UCSD-AML1 (cell line): ENCODE measurements at regions not wholly inside any gene's neighbourhood (a gene's known extent, or its start where the extent isn't known, plus 50 kb on each side); places are given as distances from the start of the nearest gene placed in this dataset.
"Not testable (repeated sequence)": the region's sequence is repeated elsewhere in the genome, so short reads cannot be mapped to it uniquely, and the experiment has no call there.

Experiments
- DNase-seq: peaks from one replicate; lab custom pipeline; 2025; ENCODE audit not compliant: unreplicated experiment; lab: John Stamatoyannopoulos, UW

DNA sequence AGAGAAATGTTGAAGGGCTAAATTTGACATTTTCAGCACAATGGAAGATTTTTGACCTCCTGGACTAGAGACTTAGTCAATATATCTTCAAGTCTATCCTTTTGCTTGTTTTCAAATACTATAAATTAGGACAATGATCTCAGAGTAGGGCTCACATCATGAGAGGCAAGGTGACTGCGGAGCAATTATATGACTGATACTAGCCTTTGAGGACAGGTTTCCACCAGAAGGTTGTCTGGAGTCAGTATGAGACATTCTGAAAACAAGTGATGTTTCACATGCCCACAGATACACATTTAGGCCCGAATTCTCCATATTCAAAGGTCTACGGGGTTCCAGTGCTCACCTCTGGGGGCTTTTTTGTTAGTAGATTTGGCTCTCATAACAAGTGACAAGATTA lies 142.3 kb upstream of the SAMSN1 start:
- DNase-seq: no peak

DNA sequence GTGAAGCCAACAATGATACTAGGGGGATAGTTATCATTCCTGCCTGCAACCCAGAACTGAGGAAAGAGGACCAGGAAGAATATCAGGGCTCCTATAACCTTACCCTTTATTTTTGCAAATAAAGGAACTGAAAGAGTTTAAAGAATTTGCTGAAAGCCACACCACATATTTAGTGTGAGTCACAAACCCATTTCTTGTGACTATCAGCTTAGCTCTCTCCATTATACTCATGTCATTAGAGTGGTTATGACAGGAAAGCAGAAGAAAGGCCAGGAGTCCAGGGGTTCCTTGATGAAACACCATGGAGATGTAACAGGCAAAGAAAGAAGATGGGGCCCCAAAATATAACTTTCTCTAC lies 141.1 kb upstream of the SAMSN1 start:
- DNase-seq: no peak

DNA sequence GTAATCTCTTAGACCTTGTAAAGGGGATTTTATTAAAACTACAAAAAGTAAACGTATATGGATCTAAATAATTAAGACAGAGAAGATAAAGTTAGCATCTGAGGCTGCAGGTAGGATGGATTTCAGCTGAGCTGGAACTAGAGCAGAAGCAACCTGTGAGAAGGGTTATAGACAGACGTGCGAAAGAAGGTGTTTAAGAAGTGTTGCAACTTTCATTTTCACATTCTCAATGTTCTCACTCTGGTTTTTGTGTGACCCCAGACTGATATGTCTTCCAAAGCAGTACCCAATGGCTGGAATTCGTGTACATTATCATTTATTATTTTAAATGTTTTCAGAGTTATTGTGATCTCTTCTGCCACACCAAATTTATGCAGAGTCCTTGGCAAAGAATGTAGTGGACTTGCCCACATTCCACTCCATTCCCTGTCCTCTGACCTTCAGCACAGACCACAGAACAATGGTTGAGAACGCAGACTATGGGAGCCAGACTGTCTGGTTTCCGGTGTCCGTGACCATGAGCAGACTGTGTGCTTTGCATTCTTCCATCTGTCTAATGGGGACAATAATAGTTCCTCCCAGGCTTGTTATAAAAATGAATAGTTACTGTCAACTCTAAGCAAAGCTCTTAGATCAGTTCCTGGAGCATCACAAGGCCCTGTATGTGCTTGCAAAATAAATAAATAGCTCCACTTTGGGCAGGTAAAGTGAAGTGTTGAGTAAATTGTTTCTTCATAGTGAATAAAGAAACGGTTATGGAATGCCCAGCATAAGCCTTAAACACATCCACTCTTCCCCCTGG lies 140.6 kb upstream of the SAMSN1 start:
- DNase-seq: peak; percentile 8

DNA sequence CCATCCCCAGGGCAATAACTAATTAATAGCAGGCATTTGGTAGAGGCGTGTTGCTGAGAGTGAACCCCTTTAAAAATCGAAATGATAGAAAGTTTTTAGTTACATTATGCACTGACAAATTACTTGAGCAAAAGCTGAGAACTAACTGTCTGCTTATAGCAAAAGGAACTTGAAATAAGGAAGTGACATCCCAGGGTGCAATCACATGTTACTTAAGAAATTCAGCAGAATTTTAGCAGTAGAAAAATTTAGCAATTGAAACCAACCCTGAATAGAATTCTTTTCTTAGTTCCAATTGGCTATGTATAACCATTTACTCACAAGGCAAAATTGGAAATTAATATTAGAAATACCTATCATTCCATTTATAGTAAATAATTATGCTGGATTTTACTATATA lies 139.5 kb upstream of the SAMSN1 start:
- no peak for DNase-seq

DNA sequence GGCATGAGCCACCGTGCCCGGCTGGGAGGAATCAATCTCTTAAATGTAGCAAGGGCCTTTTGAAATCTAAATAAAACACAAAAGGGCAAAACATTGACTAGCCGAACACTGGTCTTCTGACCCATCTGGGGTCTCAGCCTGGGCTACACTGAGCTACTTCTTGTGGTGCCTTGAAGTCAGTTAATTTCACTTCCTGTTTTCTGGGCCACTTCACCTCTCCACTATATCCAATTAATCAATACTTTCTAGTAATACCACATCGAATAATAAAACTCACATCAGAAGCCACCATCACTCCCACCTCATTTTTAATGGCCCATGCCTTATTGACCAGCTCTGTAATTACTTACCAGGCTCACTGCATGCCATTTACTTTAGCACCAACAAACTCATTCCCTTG lies 138.0 kb upstream of the SAMSN1 start:
- peak; percentile 15 for DNase-seq

DNA sequence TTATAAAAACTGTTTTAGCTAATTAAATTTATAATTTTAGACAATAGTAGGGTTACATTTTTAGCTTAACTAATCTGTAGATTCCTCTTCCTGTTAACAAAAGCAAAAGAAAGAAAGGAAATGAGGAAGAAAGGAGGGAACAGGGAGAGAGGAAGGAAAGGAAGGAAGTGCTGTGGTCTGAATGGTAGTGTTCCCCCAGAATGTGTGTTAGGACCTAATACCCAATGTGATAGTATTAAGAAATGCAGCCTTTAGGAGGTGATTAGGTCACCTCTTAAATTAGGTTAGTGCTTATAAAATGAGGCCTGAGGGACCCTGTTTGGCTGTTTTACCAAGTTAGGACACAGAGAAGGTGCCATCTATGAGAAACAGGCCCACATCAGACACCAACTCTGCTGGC lies 136.9 kb upstream of the SAMSN1 start:
- DNase-seq: no peak

DNA sequence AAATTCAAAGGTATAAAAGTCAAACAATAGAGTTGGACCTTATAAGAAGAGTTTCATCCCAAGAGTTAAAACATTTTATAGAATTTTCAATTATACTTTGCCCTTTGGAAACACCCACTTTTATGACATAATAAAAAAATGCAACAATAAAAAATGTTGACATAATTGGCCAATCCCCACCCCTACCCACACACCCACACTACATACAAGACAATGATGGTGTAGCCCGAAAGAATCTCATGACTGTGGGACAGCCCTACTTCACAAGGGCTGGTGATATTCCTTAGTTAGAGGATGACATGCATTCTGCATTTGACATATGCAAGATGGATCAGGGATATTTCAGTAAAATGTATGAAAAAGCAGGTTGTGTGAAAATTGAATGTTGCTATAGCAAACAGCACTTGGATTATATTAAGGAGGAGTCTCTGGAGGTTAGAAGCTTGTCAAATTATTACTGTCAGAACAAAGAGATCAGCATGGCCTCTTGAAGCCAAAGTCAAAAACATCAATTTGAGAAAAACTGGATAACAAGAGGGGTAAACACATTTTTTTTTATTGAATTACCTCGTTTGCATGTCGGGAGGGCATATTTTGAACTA lies 133.0 kb upstream of the SAMSN1 start:
- no peak for DNase-seq

DNA sequence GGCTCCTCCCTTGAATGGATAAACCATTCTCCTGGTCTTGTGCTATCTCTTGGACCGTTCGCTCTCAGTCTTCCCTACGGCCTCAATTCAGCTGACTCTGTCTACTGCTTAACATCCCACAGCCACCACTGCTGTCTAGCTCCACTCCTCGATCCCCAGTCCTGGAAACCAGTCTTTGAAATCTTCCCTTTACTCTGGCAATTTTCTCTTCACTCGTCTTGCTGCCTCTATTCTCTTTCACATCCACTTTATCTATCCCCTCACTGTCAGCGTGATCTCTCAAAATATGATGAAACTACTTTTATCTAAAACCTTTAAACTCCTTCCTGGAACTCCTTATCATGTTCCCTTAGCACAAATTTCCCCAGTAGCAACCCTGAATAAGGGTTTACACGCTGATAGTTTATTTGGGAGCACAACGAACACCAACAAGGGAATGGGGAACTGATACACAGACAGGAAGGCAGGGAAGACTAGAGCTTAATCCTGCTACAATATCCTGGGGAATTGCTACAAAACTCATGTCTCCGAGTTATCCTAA lies 131.6 kb upstream of the SAMSN1 start:
- peak; percentile 7 for DNase-seq

DNA sequence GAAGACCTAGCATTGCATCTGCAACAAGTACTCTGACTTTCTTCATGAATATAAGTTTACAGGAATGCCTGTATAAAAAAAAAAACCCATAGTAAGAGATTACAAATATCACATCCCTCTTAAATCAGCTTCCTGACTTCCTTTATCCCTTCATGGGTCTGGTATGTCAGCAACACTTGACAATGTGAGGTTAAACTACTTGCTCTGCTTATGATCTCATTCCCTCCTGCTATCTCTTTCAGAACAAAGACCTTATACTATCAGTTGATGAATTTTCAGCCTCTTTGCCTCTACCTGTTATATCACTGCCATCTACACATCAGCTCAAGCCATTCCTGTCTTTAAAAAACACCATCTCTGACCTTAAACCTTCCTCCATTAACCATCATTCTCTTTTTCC lies 130.9 kb upstream of the SAMSN1 start:
- DNase-seq: no peak

DNA sequence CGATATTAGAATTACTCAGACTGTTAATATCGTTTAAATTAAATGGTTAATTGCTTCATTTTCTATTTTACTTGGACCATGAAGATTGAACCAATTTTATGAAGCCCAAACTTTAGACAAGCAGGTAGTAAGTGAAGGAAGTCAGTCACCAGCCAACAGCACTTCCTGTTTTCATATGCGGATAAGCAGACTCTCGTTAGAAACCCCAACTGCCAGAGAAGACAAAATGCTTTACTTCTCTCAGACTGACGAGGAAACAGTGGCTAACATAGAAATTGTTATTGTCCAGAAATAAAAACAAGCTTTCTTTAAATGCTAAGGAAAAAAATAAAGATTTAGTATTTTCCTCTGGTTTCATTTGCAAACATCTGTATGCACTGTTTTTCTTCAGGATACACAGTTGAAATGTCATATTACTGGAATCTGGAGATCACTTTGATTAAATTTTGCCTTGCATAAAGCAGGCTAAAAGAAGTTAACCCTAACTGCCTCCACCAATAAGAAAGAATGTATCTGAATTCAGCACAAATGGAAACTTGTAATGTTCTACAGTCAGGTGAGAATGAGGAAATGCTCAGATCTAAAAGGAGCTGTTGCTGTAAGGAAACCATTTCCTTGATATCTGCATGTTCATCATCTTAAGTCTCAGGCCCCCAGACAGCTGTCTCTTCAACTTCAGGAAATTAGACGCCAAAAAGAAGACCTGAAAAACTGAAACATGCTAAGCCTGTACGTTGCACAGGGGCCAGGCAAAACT lies 129.8 kb upstream of the SAMSN1 start:
- DNase-seq: peak; percentile 11

DNA sequence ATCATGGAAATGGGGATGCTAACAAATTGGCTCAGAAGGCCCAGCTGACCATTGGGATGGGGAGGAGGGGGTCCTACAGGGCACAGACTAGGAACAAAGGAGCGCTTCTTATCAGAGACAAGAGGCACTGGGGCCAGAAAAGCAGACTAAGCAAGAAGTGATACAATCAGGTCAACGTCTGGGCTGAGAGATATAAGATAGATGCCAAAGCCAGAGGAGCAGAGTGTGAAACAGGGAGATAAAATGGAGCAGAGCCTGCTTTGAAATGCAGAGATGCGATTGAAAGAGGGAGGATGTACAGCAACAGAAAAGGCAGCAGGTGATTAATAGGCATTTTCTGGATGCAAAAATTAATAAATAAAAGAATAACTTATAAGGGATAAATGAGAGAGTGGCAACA lies 127.5 kb upstream of the SAMSN1 start:
- DNase-seq: no peak

DNA sequence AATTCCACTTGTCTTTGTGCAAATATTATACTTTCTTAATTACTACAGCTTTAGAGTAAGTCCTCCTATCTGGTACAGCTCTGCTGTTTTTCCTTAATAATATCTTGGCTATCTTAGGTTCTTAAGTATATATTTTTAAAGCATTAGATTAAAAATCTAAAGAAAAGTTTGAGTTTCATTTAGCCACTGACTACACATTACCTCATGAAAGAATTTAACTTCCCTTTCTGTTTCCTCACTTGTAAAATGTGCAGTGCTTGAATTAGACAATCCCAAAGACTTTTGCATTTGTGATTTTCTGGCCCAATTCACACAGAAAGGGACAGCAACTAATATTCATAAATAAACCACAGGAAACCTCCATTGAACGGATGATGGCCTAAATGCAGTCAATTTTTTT lies 126.4 kb upstream of the SAMSN1 start:
- DNase-seq: no peak

DNA sequence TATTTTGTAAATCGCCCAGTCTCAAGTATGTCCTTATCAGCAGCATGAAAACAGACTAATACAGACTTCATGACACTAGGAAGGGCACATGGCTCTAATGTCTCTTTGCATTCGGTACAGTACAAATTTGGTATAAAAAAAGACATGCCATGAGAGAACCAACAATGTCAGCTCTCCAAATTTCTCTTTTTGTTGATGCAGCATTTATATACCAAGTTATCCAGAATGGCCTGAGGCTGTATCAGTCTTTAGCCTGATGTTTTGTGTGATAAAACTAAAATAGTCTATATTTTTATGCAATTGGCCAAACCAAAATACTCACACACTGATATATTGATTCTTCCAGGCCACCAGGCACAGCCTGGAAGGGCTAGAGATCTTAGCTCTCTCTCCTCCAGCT lies 124.3 kb upstream of the SAMSN1 start:
- DNase-seq: no peak

DNA sequence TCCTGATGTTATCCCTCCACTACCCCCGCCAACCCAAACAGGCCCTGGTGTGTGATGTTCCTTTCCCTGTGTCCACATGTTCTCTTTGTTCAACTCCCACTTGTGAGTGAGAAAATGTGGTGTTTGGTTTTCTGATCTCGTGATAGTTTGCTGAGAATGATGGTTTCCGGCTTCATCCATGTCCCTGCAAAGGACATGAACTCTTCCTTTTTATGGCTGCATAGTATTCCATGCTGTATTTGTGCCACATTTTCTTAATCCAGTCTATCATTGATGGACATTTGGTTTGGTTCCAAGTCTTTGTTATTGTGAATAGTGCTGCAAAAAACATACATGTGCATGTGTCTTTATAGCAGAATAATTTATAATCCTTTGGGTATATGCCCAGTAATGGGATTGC lies 123.0 kb upstream of the SAMSN1 start:
- not testable (repeated sequence) for DNase-seq

DNA sequence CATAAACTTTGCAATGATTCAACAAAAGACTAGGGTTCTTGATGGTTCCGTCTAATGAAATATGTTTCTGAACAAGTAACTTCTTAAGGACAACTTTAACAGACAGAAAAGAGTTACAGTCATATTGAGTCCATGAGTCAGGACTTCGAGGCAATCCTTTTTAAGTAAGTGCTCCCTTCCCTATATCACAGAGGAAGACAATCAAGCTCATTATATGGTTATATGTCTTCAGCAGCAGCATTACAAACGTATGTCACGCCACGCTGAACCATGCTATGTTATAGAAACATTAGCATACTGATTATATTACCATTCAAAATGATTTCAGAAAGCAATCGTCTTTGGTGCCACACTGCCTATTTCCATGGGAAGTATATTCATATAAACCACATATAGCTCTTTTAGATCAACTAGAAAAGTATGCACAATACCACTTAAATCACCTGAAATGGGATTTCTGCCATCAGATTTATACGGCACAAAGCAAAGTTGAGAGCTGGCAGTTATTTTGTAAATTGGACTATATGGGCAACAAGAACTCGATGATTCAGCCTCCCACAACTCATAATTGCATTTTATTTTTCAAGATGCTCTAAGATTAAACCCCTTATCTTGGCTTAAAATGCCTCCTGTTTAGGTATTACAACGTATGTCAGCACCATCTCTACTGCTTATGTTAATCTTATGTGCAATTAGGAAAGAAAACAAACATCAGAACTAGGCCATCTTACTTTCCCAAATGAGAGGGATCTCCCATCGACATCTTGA lies 111.3 kb upstream of the SAMSN1 start:
- no peak for DNase-seq

DNA sequence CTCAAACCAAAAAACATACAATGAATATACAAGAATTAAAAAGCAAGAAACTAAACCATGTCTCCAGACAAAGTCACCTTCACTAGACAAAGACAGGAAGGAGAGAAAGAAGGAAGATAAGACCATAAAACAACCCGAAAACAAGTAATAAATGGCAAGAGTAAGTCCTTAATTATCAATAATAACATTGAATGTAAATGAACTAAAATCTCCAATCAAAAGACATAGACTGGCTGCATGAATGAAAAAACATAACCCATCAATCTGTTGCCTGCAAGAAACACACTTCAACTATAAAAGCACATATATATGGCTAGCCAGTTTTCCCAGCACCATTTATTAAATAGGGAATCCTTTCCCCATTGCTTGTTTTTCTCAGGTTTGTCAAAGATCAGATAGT lies 100.8 kb upstream of the SAMSN1 start:
- DNase-seq: no peak

DNA sequence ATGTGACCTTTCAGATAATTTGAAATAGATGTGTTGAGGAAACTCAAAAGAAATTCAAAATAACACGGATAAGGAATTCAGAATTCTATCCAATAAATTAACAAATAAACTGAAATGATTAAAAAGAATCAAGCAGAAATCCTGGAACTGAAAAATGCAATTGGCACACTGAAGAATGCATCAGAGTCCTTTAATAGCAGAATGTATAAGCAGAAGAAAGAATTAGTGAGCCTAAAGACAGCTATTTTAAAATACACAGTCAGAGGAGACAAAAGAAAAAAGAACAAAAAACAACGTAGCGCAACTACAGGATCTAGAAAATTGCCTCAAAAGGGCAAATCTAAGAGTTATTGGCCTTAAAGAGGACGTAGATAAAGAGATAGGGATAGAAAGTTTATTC lies 99.6 kb upstream of the SAMSN1 start:
- no peak for DNase-seq

DNA sequence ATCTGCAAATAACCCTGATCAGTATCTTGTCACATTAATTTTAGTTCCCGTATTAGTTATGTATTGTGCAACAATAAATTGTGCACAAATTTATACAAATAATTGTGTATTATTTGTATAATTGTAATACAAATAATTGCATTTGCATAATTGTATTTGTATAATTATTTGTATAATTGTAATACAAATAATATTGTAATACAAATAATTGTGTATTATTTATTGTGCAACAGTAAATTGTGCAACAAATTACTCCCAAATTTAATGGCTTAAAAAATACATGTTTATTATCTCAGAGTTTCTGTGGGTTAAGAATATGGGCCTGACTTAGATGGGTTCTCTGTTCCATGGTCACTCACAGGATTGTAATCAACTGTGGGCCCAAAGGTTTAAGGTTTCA lies 86.2 kb upstream of the SAMSN1 start:
- DNase-seq: no peak

DNA sequence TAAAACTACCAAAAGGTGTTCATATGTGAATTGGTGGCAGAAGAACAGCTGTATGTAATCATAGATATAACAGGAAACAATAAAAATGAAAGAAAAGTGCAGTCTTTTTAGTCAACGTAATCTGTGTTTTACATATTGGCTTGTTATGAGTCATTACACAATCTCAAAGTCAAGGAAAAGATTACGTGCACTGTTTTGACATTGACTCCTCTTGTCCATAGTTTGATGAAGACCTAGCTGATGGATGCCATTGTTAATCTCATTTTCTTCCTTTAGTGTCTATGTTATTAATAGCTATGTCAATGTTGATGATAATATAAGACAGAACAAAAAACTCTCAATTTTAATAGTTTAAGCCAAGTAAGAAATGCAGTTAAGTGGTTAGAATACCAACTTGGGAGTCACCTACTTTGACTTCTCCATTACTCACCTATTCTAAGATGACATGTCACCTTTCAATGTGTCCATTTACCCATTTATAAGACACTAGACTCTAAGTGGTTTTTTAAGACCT lies 84.5 kb upstream of the SAMSN1 start:
- no peak for DNase-seq

DNA sequence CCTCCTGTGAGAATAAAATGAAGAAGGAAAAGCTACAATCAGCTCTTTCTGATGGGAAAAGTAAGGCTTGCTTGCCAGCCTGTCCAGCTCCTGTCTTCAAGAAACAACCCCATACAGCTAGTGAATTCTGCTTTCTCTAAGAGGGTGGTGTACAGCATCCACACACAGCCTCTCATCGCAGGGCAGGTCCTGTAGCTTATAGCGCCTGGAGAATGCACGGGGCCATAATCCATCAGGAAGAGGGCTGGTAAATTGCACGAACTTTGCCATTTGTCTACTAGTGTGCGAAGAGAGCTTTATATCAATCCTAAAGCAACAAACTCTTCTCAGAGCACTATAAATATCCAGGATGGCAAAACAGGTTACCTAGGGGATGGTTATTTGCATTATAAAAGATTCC lies 83.3 kb upstream of the SAMSN1 start:
- no peak for DNase-seq

DNA sequence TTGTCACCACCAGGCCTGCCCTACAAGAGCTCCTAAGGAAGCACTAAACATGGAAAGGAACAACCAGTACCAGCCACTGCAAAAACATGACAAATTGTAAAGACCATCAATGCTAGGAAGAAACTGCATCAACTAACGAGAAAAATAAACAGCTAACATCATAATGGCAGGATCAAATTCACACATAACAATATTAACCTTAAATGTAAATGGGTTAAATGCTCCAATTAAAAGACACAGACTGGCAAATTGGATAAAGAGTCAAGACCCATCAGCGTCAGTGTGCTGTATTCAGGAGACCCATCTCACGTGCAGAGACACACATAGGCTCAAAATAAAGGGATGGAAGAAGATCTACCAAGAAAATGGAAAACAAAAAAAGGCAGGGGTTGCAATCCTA lies 77.0 kb upstream of the SAMSN1 start:
- DNase-seq: not testable (repeated sequence)
